ENCODE measurements at regions not wholly inside any gene's neighbourhood (a gene's known extent, or its start where the extent isn't known, plus 50 kb on each side); places are given as distances from the start of the nearest gene placed in this dataset.
"Not testable (repeated sequence)": the region's sequence is repeated elsewhere in the genome, so short reads cannot be mapped to it uniquely, and the experiment has no call there.

DNA sequence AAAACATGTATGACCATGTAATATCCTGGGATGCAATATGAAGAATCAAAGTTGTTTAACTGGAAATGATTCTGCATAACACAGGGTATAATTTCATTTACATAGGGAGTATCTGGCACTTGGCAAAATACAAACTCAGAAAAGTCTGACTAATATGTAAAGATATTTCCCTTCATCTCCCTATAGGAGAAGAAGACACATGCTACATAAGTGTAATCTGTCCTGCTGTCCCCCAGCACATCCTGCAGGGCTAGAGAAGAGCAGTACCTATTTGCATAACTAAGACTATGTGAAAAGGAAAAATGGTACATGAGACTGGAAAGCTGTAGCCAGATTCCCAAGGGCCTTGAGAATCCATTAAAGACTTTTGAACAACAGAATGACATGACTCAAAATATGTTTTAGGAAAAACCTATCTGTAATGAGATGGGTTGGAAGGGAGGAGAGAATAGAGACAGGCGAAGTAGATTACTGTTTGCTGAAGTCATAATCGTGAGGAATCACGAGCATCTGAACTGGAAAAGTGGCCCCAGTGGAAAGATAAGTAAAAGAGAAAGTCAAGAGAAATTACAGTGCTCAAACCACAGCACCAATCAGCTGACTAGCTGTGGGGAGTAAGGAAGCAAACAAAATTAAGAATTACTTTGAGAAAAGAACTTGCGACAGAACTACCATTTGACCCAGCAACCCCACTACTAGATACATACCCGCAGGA lies 155.1 kb upstream of the HMGA2 start:
- peaks cover 0 to 3% (median 0%) of the 10 kb centered on the region in 3 donors for H3K27me3 ChIP-seq (ENCODE audit: control insufficient read depth in 3 of 3, insufficient read depth in 3 of 3, low read length in 3 of 3)
- H3K27ac ChIP-seq (ENCODE audit: low read depth in 1 of 3, low read length in 2 of 3): no peak overlapping the region
- H3K4me3 ChIP-seq (ENCODE audit: low read depth in 1 of 3, low read length in 3 of 3): no peak overlapping the region
- H3K9me3 ChIP-seq (ENCODE audit: control insufficient read depth in 2 of 2, insufficient read depth in 1 of 2, low read depth in 1 of 2, low read length in 1 of 2): peaks cover 0 to 3% of the 10 kb centered on the region in 2 donors
- H3K4me1 ChIP-seq (ENCODE audit: control insufficient read depth in 3 of 3, insufficient read depth in 2 of 3, low read depth in 1 of 3, low read length in 2 of 3): no peaks in the 10 kb centered on the region
- no peak for FAIRE-seq
- DNase-seq: no peak
- WGBS, 3 donors: 81 to 90% (median 85%) methylated on average over 5 of the region's 5 CpGs
- no peaks in the 10 kb centered on the region for H3K36me3 ChIP-seq (ENCODE audit: control insufficient read depth in 3 of 3, insufficient read depth in 2 of 3, low read depth in 1 of 3, low read length in 3 of 3)

DNA sequence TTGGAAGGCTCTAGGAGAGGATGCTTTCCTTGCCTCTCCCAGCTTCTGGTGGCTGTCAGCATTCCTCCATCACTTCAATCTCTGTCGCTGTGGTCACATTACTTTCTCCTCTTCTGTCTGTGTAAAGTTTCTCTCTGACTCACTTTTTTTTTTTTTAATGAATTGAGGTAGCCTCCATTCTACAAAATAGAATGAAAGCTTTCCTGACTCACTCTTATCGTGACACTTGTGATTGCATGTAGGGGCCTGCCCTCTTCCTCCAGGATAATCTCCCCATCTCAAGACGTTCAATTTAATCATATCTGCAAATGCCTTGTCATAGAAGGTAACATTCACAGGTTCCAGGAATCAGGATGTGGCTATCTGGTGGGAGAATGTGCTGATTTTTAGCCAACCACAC lies 153.5 kb upstream of the HMGA2 start:
- no peak overlapping the region for H3K4me3 ChIP-seq (ENCODE audit: low read depth in 1 of 3, low read length in 3 of 3)
- H3K9me3 ChIP-seq (ENCODE audit: control insufficient read depth in 2 of 2, insufficient read depth in 1 of 2, low read depth in 1 of 2, low read length in 1 of 2): no peaks in the 10 kb centered on the region
- H3K4me1 ChIP-seq (ENCODE audit: control insufficient read depth in 3 of 3, insufficient read depth in 2 of 3, low read depth in 1 of 3, low read length in 2 of 3): no peaks in the 10 kb centered on the region
- H3K27ac ChIP-seq (ENCODE audit: low read depth in 1 of 3, low read length in 2 of 3): no peak overlapping the region
- 69 to 74% (median 72%) methylated on average over 3 of the region's 3 CpGs for WGBS, 3 donors
- H3K27me3 ChIP-seq (ENCODE audit: control insufficient read depth in 3 of 3, insufficient read depth in 3 of 3, low read length in 3 of 3): peaks cover 0 to 3% (median 0%) of the 10 kb centered on the region in 3 donors
- no peak for FAIRE-seq
- DNase-seq: no peak
- H3K36me3 ChIP-seq (ENCODE audit: control insufficient read depth in 3 of 3, insufficient read depth in 2 of 3, low read depth in 1 of 3, low read length in 3 of 3): no peaks in the 10 kb centered on the region

DNA sequence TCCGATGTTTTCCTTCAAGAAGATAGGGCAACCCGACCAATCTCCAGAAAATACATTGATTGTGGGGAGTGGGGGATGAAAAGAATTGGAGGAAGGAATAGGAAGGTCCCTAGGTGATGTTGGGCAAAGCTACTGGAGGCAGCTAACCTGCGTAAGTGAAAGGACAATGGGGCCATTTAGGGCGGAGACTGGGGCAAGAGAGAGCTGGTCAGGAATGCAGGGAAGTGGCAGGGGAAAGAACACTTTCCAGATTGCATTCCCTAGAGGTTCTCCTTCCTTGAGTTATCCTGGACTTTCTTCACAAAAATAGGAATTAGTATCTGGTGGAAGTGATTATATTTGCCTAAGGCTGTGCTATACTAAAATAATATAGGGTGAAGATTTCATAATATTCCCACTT lies 151.8 kb upstream of the HMGA2 start:
- Histone ChIP-seq H3K4me3 (ENCODE audit: low read depth in 1 of 3, low read length in 3 of 3) (no peak overlapping the region), H3K9me3 (ENCODE audit: control insufficient read depth in 2 of 2, insufficient read depth in 1 of 2, low read depth in 1 of 2, low read length in 1 of 2) (no peaks in the 10 kb centered on the region), H3K4me1 (ENCODE audit: control insufficient read depth in 3 of 3, insufficient read depth in 2 of 3, low read depth in 1 of 3, low read length in 2 of 3) (no peaks in the 10 kb centered on the region), H3K27ac (ENCODE audit: low read depth in 1 of 3, low read length in 2 of 3) (no peak overlapping the region), H3K27me3 (ENCODE audit: control insufficient read depth in 3 of 3, insufficient read depth in 3 of 3, low read length in 3 of 3) (peaks cover 0 to 3% (median 0%) of the 10 kb centered on the region in 3 donors), H3K36me3 (ENCODE audit: control insufficient read depth in 3 of 3, insufficient read depth in 2 of 3, low read depth in 1 of 3, low read length in 3 of 3) (no peaks in the 10 kb centered on the region)
- FAIRE-seq: no peak
- 64 to 83% (median 67%) methylated on average over 4 of the region's 4 CpGs for WGBS, 3 donors
- DNase-seq: no peak

DNA sequence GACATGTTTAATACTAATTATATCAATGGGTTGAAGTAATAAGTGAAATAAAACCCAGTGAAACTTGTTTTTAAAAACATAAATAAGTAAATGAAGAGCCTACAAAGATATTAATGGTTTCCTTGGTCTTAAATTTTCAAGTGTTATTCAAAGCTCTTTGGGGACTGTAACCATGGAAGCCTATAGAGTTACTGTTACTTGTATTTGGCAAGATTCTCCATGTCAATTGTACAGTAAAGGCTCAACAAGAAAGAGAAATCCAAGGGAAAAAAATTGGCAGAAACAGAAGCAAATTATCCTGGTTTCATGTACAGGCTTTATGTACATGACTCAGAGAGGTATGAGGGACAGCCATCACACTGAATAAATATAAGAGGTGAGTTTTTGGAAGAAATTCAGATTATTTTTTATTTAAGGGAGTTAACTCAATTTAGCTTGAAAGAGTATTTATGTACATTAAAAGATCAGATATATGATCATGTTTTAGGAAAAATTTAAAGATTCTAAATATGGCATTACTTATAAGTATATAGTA lies 151.1 kb upstream of the HMGA2 start:
- no peak overlapping the region for H3K27ac ChIP-seq (ENCODE audit: low read depth in 1 of 3, low read length in 2 of 3)
- no peaks in the 10 kb centered on the region for H3K27me3 ChIP-seq (ENCODE audit: control insufficient read depth in 3 of 3, insufficient read depth in 3 of 3, low read length in 3 of 3)
- no peaks in the 10 kb centered on the region for H3K4me1 ChIP-seq (ENCODE audit: control insufficient read depth in 3 of 3, insufficient read depth in 2 of 3, low read depth in 1 of 3, low read length in 2 of 3)
- H3K9me3 ChIP-seq (ENCODE audit: control insufficient read depth in 2 of 2, insufficient read depth in 1 of 2, low read depth in 1 of 2, low read length in 1 of 2): no peaks in the 10 kb centered on the region
- FAIRE-seq: no peak
- DNase-seq: no peak
- no peaks in the 10 kb centered on the region for H3K36me3 ChIP-seq (ENCODE audit: control insufficient read depth in 3 of 3, insufficient read depth in 2 of 3, low read depth in 1 of 3, low read length in 3 of 3)
- H3K4me3 ChIP-seq (ENCODE audit: low read depth in 1 of 3, low read length in 3 of 3): no peak overlapping the region

DNA sequence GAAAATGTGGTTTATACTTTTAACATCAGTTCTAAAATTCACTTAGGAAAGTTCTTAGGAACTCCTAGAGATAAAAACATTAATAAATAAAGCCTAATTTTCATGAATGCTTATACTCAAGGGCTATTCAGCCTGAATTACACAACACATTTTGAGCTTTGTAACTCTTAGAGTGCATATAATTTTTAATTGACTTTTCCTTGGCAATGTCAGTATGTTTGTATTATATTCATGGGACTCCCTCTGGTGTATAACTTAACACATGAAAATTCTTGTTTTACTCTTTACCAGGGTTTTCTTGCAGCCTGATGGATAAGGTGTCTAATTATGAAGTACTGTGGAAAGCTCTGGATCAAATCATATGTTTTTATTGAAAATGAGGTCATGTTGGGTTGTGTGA lies 150.6 kb upstream of the HMGA2 start:
- H3K27ac ChIP-seq (ENCODE audit: low read depth in 1 of 3, low read length in 2 of 3): no peak overlapping the region
- H3K27me3 ChIP-seq (ENCODE audit: control insufficient read depth in 3 of 3, insufficient read depth in 3 of 3, low read length in 3 of 3): no peaks in the 10 kb centered on the region
- H3K4me3 ChIP-seq (ENCODE audit: low read depth in 1 of 3, low read length in 3 of 3): no peak overlapping the region
- peak; percentile 27 to 28 for DNase-seq
- no peaks in the 10 kb centered on the region for H3K4me1 ChIP-seq (ENCODE audit: control insufficient read depth in 3 of 3, insufficient read depth in 2 of 3, low read depth in 1 of 3, low read length in 2 of 3)
- no peak for FAIRE-seq
- no peaks in the 10 kb centered on the region for H3K9me3 ChIP-seq (ENCODE audit: control insufficient read depth in 2 of 2, insufficient read depth in 1 of 2, low read depth in 1 of 2, low read length in 1 of 2)
- no peaks in the 10 kb centered on the region for H3K36me3 ChIP-seq (ENCODE audit: control insufficient read depth in 3 of 3, insufficient read depth in 2 of 3, low read depth in 1 of 3, low read length in 3 of 3)

DNA sequence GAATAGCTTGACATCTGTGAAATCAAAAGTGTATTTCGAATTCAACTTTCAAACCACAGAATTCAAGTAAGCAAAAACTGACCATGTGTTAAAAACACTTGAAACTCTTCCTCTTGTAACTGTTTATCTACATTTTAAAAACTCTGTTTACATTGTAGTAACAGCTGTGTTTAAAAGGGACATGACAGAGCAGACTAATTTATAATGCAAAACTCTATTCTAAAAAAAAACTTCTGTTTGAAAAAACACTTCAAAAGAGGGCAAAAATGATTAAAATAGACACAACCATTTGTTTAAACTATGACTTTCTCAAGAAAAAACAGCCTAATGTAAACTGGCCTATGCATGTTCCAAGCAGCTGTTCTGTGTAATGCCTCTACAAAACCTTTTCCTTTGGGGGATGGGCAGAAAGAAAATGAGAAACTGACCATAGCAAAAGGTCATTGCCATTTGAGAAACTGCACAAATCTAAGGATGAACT lies 149.1 kb upstream of the HMGA2 start:
- no peak for DNase-seq
- no peak for FAIRE-seq

DNA sequence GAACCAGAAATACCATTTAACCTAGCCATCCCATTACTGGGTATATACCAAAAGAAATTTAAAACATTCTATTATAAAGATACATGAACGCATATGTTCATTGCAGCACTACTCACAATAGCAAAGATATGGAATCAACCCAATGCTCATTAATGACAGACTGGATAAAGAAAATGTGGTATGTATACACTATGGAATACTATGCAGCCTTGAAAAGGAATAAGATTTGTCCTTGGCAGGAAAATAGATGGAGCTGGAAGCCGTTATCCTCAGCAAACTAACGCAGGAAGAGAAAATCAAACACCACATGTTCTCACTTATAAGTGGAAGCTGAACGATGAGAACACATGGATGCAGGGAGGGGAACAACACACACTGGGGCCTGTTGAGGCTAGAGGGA lies 146.1 kb upstream of the HMGA2 start:
- not testable (repeated sequence) for H3K27ac ChIP-seq (ENCODE audit: low read depth in 1 of 3, low read length in 2 of 3); DNase-seq; H3K27me3 ChIP-seq (ENCODE audit: control insufficient read depth in 3 of 3, insufficient read depth in 3 of 3, low read length in 3 of 3); H3K4me3 ChIP-seq (ENCODE audit: low read depth in 1 of 3, low read length in 3 of 3); H3K9me3 ChIP-seq (ENCODE audit: control insufficient read depth in 2 of 2, insufficient read depth in 1 of 2, low read depth in 1 of 2, low read length in 1 of 2); H3K4me1 ChIP-seq (ENCODE audit: control insufficient read depth in 3 of 3, insufficient read depth in 2 of 3, low read depth in 1 of 3, low read length in 2 of 3); FAIRE-seq; H3K36me3 ChIP-seq (ENCODE audit: control insufficient read depth in 3 of 3, insufficient read depth in 2 of 3, low read depth in 1 of 3, low read length in 3 of 3)
- WGBS, 3 donors: 93 to 96% (median 95%) methylated on average over 4 of the region's 4 CpGs

More for the DNA sequence above, 149.1 kb upstream of the HMGA2 start:
- no peaks in the 10 kb centered on the region for H3K9me3 ChIP-seq (ENCODE audit: control insufficient read depth in 2 of 2, insufficient read depth in 1 of 2, low read depth in 1 of 2, low read length in 1 of 2)
- H3K4me1 ChIP-seq (ENCODE audit: control insufficient read depth in 3 of 3, insufficient read depth in 2 of 3, low read depth in 1 of 3, low read length in 2 of 3): no peaks in the 10 kb centered on the region
- no peak overlapping the region for H3K4me3 ChIP-seq (ENCODE audit: low read depth in 1 of 3, low read length in 3 of 3)
- no peak overlapping the region for H3K27ac ChIP-seq (ENCODE audit: low read depth in 1 of 3, low read length in 2 of 3)
- H3K36me3 ChIP-seq (ENCODE audit: control insufficient read depth in 3 of 3, insufficient read depth in 2 of 3, low read depth in 1 of 3, low read length in 3 of 3): no peaks in the 10 kb centered on the region
- no peaks in the 10 kb centered on the region for H3K27me3 ChIP-seq (ENCODE audit: control insufficient read depth in 3 of 3, insufficient read depth in 3 of 3, low read length in 3 of 3)
- WGBS, 3 donors: 45 to 72% (median 55%) methylated on average over 1 of the region's 1 CpG

DNA sequence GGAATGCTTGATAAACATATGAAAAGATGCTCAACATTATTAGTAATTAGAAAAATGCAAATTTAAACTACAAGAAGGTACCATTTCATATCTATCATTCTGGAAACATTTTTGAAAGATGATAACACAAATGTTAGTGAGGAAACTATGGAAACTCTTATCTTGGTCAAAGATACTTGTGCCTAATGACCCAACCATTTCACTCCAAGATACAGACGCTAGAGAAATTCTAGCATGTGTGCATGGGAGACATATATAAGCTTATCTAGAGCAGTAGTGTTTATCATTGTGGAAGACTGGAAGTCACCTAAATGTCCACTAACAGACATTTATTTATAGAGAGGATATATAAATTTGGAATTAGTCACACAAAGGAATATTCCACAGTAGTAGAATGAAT lies 143.1 kb upstream of the HMGA2 start:
- Histone ChIP-seq H3K4me3 (ENCODE audit: low read depth in 1 of 3, low read length in 3 of 3) (no peak overlapping the region), H3K36me3 (ENCODE audit: control insufficient read depth in 3 of 3, insufficient read depth in 2 of 3, low read depth in 1 of 3, low read length in 3 of 3) (no peaks in the 10 kb centered on the region), H3K27me3 (ENCODE audit: control insufficient read depth in 3 of 3, insufficient read depth in 3 of 3, low read length in 3 of 3) (no peaks in the 10 kb centered on the region), H3K4me1 (ENCODE audit: control insufficient read depth in 3 of 3, insufficient read depth in 2 of 3, low read depth in 1 of 3, low read length in 2 of 3) (no peaks in the 10 kb centered on the region), H3K27ac (ENCODE audit: low read depth in 1 of 3, low read length in 2 of 3) (no peak overlapping the region), H3K9me3 (ENCODE audit: control insufficient read depth in 2 of 2, insufficient read depth in 1 of 2, low read depth in 1 of 2, low read length in 1 of 2) (no peaks in the 10 kb centered on the region)
- WGBS, 3 donors: 39 to 73% (median 63%) methylated on average over 1 of the region's 1 CpG
- FAIRE-seq (no peak), DNase-seq (no peak)

DNA sequence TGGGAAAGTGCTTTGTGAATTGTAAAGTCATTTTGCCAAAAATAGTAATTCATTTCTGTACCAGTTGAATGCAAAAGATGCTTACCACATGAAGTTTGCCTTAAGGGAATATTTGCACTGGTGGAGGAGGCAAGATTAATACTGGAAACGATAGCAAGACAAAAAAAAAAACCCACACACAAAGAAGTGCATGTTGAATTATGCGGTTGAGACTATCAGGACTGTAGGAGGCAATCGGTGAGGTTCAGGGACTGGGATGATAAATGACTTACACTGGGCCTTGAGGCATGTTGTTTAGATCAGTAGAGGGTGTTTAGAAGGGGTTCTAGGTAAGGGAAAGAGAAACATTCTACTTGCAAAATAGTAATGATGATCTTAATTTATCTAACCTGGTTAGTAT lies 142.2 kb upstream of the HMGA2 start:
- no peaks in the 10 kb centered on the region for H3K27me3 ChIP-seq (ENCODE audit: control insufficient read depth in 3 of 3, insufficient read depth in 3 of 3, low read length in 3 of 3)
- WGBS, 3 donors: 34 to 51% (median 42%) methylated on average over 3 of the region's 3 CpGs
- H3K27ac ChIP-seq (ENCODE audit: low read depth in 1 of 3, low read length in 2 of 3): no peak overlapping the region
- no peak overlapping the region for H3K4me3 ChIP-seq (ENCODE audit: low read depth in 1 of 3, low read length in 3 of 3)
- no peaks in the 10 kb centered on the region for H3K4me1 ChIP-seq (ENCODE audit: control insufficient read depth in 3 of 3, insufficient read depth in 2 of 3, low read depth in 1 of 3, low read length in 2 of 3)
- no peaks in the 10 kb centered on the region for H3K36me3 ChIP-seq (ENCODE audit: control insufficient read depth in 3 of 3, insufficient read depth in 2 of 3, low read depth in 1 of 3, low read length in 3 of 3)
- no peaks in the 10 kb centered on the region for H3K9me3 ChIP-seq (ENCODE audit: control insufficient read depth in 2 of 2, insufficient read depth in 1 of 2, low read depth in 1 of 2, low read length in 1 of 2)
- DNase-seq (no peak), FAIRE-seq (no peak)
